NCI-H446 treated with DMSO at 0.1 percent for 48 hours (cell line): ENCODE measurements at regions not wholly inside any gene's neighbourhood (a gene's known extent, or its start where the extent isn't known, plus 50 kb on each side); places are given as distances from the start of the nearest gene placed in this dataset.

Experiments
- DNase-seq: peaks from one replicate; lab custom pipeline; 2025; lab: John Stamatoyannopoulos, UW

GRCh38 chr18:39672171-39672570 is 2106.6 kb upstream of the CELF4 start:
- DNase-seq: no peak

GRCh38 chr18:39667905-39668304 is 2102.3 kb upstream of the CELF4 start:
- no peak for DNase-seq

- no peak for DNase-seq
Measured at GRCh38 chr18:39666541-39666940, 2100.9 kb upstream of the CELF4 start.

GRCh38 chr18:39661856-39662366 is 2096.3 kb upstream of the CELF4 start:
- DNase-seq: peak; percentile 55

DNA sequence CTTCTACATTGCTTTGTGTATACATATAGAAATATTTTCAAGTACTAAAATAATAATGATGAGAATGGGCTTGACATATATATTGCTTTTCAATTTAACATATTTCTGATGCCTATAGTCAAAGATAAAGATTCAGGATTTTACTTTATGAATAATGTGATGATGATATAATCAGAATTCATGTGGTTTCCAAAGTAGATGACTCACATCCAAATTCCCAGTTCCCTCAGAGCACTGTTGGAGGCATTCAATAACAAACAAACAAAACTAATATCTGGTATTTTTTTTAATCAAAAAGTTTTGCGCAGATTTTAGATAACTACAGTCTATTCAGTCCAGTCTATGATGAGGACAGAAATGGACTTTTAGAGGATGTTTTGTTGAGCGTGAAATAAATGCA is 2094.5 kb upstream of the CELF4 start:
- DNase-seq: no peak

GRCh38 chr18:39655341-39655740 is 2089.7 kb upstream of the CELF4 start:
- DNase-seq: no peak

- DNase-seq: no peak
Measured at GRCh38 chr18:39653221-39653620, 2087.6 kb upstream of the CELF4 start.

DNA sequence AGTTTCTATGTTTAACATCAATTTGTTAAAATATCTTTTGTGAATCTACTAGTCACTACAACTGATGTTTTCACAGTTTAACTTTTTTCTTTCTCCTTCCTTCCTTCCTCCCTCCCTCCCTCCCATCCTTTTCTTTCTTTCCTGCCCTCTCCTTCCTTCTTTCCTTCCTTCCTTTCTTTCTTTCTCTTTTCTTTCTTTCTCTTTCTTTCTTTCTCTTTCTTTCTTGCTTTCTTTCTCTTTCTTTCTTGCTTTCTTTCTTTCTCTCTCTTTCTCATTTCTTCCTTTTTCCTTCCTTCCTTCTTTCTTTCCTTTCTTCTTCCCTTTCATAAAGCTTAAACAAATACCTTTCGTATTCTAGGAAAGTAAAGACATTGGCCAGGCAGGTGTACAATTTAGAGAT is 2083.0 kb upstream of the CELF4 start:
- DNase-seq: no peak

- peak; percentile 72 for DNase-seq
Measured at GRCh38 chr18:39647627-39648534, 2082.3 kb upstream of the CELF4 start.

- no peak for DNase-seq
Measured at GRCh38 chr18:39638224-39638623, 2072.6 kb upstream of the CELF4 start.

DNA sequence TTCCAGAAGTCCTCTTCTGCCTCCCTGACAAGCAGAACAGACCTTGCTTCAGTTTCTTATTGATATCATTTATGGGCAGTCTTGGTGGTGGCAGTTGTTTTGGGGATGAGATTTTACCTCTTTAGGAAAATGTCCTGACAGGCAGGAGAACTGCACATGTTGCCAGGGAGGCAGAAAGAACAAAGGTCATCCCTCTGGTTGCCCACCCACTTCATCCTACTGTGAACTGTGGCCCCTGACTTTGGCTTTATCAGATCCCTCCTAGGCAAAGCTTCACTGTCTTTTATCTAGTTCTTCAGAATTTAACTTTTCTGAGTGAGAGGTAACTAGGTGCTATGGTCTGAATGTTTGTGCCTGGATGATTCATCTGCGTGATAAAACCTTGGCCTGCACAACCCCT is 2071.3 kb upstream of the CELF4 start:
- DNase-seq: no peak

- peak; percentile 46 for DNase-seq
Measured at GRCh38 chr18:39635966-39636365, 2070.4 kb upstream of the CELF4 start.

DNA sequence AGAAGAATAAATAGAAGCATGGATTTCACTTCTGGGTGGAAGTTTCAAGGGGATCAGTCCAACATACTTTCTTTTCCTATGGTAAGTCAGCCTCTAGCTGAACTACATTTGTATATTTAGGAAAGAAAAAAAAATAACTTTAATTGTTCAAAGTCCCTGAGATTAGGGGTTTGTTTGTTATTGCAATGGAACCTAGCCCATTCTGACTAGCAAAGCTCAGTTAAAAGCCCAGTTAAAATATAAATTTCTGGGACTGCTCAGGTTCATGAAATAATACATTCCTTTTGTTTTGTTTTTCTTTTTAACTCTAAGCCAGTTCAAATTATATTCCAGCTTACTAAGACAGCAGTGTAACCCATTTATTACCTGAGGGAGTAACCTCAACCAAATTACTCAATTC is 2069.6 kb upstream of the CELF4 start:
- DNase-seq: no peak

DNA sequence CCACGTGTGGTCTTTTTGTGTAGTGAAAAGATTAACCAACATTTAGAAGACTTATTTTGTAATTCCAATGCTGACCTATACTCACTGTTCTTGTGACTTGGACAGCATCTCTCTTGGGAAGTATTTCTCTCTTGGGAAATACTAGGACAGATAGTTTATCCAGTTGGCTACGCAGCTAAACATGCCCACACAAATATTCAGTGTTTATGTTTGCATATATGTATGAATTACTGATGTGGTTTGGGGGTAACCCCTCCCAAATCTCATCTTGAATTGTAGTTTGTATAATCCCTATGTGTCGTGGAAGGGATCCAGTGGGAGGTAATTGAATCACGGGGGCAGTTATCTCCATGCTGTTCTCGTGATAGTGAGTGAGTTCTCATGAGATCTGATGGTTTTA is 2062.3 kb upstream of the CELF4 start:
- DNase-seq: no peak

DNA sequence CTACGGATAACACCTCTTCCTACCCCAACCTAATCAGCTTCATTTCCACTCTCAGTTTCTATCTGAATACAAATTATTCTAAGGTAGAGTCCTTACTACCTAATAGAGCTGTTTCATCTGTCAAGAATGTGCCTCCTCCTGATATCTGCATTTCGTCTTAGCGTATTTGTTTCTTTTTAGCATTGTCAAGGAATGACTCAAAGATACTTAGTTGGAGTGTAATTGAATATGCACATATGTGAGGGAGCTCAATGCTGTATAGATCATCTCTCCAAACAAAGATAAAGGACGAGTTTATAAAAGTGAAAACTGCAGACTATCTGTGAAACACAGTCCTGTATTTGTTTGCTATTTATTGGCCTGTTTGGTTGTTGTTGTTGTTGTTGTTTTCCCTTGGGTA is 2059.4 kb upstream of the CELF4 start:
- no peak for DNase-seq

- no peak for DNase-seq
Measured at GRCh38 chr18:39622431-39622830, 2056.8 kb upstream of the CELF4 start.

DNA sequence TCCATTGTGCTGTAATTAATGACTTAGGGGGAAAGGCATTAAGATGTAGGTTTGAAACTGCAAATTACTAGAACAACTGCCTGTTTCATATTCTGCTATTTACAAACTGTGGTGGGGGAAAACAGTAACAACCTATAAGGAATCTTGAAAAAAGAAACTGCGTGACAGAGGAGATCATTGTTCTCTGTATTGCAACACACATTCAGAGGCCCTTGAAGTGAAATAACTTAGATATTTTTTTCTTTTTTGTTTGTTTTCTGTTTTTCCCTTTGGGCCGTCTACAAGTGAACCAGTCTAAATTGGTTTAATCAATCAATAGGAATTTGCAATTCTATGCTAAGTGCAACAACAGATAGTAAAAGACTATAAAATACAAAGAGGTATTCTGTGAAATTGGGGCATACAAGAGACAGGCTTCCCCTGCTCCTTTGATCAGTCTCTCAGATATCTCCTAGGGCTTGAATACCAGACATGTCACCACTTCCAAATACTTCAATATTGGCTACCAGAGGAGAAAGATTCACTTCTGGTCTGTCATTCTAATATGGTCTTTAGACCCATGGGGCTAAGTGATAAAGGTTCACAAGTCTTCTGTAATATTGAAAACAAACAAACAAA is 2055.1 kb upstream of the CELF4 start:
- no peak for DNase-seq

- no peak for DNase-seq
Measured at GRCh38 chr18:39618265-39619003, 2052.8 kb upstream of the CELF4 start.

DNA sequence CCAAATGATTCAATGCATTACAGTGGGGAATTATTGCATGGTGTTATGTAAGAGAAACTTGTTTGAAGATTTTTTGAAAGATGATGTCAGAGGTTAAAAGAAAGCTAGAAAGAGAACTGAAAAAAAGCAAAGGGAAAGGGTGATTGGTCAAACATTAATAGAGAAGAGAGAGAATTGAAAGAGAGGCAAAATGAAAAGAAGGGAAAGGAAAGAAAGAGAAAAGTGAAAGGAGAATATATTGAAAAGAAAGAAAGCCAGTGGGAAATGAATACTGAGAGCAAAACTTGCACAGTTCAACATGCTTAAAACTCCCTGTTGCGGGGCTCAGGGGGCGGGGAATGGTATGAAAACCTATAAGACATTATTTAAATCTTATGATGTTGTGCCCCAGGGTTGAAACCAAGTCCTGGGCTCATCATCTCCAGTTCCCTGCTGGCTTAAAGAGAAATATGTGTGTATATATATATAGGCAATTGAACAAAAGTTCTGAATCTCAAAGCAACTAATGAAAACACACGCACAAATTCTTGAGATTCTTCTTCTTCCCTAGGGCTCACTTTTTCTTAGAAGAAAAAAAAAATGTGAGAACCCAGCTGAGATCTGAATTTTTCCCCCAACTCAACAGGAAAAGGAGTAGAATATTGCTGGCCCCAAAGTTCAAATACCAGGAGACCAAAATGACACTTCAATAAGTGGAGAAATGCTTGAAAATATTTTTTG is 2045.9 kb upstream of the CELF4 start:
- DNase-seq: no peak

GRCh38 chr18:39607034-39607433 is 2041.4 kb upstream of the CELF4 start:
- no peak for DNase-seq

GRCh38 chr18:39604836-39605235 is 2039.2 kb upstream of the CELF4 start:
- no peak for DNase-seq

GRCh38 chr18:39602131-39602530 is 2036.5 kb upstream of the CELF4 start:
- peak; percentile 29 for DNase-seq
